ENCODE measurements at regions not wholly inside any gene's neighbourhood (a gene's known extent, or its start where the extent isn't known, plus 50 kb on each side); places are given as distances from the start of the nearest gene placed in this dataset.

DNA sequence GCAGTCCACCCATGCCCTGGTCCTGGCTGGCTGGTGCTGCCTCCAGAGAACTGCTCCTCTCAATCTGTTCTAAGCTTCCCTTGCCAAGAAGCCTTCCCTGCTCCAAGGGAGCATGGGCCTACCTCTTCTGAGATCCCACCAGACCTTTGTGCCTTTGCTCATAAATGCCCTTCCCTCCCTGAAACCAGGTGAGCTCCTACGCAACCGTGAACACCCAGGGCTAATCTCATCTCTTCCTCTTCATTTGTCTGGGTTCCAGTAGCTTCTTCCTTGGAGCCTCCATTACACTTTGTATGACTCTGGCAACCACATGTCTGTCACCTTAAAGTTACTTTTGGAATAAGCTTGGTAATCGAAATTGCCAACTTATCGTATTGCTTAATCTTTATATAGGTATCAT is 270.6 kb downstream of the PBX3 start:
- no peak overlapping the region for H3K27ac ChIP-seq (ENCODE audit: low read depth)
- no peaks in the 10 kb centered on the region for H3K4me1 ChIP-seq (ENCODE audit: insufficient read depth)
- 97% methylated on average over 4 of the region's 4 CpGs for WGBS
- H3K36me3 ChIP-seq (ENCODE audit: insufficient read depth): no peaks in the 10 kb centered on the region
- no peak overlapping the region for H3K4me3 ChIP-seq (ENCODE audit: low read depth, low read length)
- DNase-seq (ENCODE audit: extremely low spot score): no peak

DNA sequence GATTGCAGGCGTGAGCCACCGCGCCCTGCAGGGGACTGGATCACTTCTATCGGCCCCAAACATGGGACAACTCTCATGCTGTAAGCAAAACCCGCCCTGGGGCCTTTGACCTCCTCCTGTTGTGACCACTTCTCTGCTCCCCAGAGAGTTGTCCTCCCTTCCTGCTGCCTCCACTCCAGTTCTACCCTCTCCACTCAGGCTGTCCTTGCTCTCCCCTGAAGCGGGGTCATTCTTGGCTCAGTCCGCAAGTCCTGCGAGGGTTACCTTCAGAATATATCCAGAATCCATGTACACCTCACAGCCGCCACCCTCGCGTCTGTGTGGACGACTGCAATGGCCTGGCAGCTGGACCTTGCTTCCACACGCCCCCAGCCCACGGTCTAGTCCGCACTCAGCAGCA is 273.7 kb downstream of the PBX3 start:
- no peak overlapping the region for H3K4me3 ChIP-seq (ENCODE audit: low read depth, low read length)
- no peaks in the 10 kb centered on the region for H3K36me3 ChIP-seq (ENCODE audit: insufficient read depth)
- no peak for DNase-seq (ENCODE audit: extremely low spot score)
- no peaks in the 10 kb centered on the region for H3K4me1 ChIP-seq (ENCODE audit: insufficient read depth)
- 92% methylated on average over 15 of the region's 15 CpGs for whole genome bisulfite sequencing
- no peak overlapping the region for H3K27ac ChIP-seq (ENCODE audit: low read depth)

DNA sequence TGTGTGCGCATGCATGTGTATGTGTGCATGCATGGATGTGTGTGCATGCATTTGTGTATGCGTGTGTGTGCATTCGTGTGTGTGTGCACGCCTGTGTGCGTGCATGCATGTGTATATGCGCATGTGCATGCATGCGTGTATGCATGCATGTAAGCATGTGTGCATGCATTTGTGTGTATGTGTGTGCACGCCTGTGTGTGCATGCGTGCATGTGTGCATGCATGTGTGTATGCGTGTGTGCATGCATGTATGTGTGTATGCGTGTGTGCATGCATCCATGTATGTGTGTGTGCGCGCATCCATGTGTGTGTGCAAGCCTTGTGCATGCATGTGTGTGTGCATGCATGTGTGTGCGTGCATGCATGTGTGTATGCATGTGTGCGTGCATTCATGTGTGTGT is 276.8 kb downstream of the PBX3 start:
- Histone ChIP-seq H3K36me3 (ENCODE audit: insufficient read depth) (no peaks in the 10 kb centered on the region), H3K4me1 (ENCODE audit: insufficient read depth) (no peaks in the 10 kb centered on the region), H3K27ac (ENCODE audit: low read depth) (no peak overlapping the region), H3K4me3 (ENCODE audit: low read depth, low read length) (no peak overlapping the region)
- DNase-seq (ENCODE audit: extremely low spot score): no peak
- WGBS: 98% methylated on average over 15 of the region's 15 CpGs

DNA sequence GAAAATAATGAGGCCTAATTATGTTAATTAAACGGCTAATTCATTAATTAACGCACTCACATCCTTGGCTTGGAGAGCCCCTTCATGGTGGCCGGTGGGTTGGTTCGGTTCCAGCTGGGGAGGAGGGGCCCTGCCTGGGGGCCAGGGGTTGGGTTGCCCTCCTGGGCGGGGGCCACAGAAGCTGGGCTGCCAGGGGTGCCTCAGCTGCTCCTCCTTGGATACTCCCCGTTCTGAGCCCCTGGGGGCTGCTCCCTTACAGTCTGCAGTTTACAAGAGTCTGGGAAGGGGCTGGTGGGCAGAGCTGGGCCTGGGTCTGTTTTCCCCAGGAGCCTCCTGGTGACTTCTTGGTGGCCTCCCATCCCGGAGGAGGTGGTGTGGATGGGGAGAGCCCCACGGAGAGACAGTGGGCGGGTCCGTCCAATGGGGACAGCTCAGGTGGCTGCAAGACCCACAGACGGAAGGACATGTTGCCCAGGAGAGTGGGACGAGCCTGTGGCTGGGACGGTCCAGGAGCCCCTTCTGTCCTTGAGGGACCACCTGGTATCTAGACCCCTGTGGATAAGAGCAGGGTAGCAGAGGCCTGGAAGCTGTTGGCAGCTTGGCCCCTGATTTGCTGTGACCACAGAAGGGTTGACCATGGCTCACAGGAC is 277.5 kb downstream of the PBX3 start:
- no peak for DNase-seq (ENCODE audit: extremely low spot score)
- Histone ChIP-seq H3K36me3 (ENCODE audit: insufficient read depth) (no peaks in the 10 kb centered on the region), H3K27ac (ENCODE audit: low read depth) (no peak overlapping the region), H3K4me1 (ENCODE audit: insufficient read depth) (no peaks in the 10 kb centered on the region), H3K4me3 (ENCODE audit: low read depth, low read length) (no peak overlapping the region)
- 81% methylated on average over 13 of the region's 13 CpGs for WGBS

DNA sequence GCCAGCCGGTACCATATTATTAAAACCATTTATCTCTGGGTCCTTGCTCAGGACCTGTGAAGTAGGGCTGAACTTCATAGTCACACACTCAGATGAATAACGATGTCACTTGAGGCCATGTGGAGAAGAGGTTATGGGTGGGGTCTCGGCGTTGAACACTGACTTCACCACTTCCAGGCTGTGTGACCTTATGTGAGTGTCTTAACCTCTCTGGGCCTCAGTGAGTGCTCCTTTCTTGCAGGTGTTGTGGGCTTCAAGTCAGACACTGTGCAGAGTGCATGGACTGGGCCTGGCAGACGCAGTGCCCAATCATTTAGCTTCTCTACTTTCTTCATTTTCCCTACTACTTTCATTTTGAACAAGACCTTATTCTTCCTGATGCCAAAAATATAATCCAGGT is 278.8 kb downstream of the PBX3 start:
- Histone ChIP-seq H3K27ac (ENCODE audit: low read depth) (no peak overlapping the region), H3K4me3 (ENCODE audit: low read depth, low read length) (no peak overlapping the region), H3K4me1 (ENCODE audit: insufficient read depth) (no peaks in the 10 kb centered on the region), H3K36me3 (ENCODE audit: insufficient read depth) (no peaks in the 10 kb centered on the region)
- DNase-seq (ENCODE audit: extremely low spot score): no peak
- WGBS: 83% methylated on average over 5 of the region's 5 CpGs

DNA sequence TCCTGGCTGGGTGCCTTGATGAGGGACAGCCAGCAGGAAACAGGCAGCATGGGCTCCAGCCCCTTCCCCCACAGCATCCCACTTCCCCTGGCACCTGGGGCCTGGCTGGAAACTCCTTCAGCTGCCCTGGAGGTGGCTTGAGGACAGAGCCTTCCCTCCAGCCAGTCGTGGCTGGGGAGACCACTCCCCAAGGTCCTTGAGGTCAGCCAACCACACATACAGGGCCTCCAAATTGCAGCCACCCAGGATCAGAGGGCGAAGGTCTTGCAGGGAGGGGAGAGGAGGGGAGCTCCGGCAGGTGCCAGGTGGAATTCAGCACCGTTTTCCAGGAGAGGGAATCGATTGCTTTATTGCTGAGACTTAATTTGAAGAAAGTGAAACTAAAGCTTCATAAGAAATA is 280.4 kb downstream of the PBX3 start:
- Histone ChIP-seq H3K27ac (ENCODE audit: low read depth) (no peak overlapping the region), H3K4me3 (ENCODE audit: low read depth, low read length) (no peak overlapping the region), H3K36me3 (ENCODE audit: insufficient read depth) (no peaks in the 10 kb centered on the region), H3K4me1 (ENCODE audit: insufficient read depth) (no peaks in the 10 kb centered on the region)
- DNase-seq (ENCODE audit: extremely low spot score): no peak
- WGBS: 69% methylated on average over 5 of the region's 5 CpGs

DNA sequence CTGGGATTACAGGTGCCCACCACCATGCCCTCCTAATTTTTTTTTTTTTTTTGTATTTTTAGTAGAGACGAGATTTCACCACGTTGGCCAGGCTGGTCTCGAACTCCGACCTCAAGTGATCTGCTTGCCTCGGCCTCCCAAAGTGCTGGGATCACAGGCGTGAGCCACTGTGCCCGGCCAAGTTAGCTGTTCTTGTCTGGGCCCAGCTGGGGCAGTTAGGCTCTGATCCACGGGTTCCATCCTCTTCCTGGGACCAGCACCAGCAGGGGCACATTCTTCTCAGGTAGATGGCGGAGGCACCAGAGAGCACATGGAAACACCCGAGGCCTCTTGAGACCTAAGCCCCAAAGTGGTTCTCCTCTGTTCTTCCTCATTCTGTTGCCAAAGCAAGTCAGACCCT is 281.6 kb downstream of the PBX3 start:
- Histone ChIP-seq H3K4me1 (ENCODE audit: insufficient read depth) (no peaks in the 10 kb centered on the region), H3K4me3 (ENCODE audit: low read depth, low read length) (no peak overlapping the region), H3K36me3 (ENCODE audit: insufficient read depth) (no peaks in the 10 kb centered on the region), H3K27ac (ENCODE audit: low read depth) (no peak overlapping the region)
- WGBS: 93% methylated on average over 10 of the region's 10 CpGs
- DNase-seq (ENCODE audit: extremely low spot score): no peak

DNA sequence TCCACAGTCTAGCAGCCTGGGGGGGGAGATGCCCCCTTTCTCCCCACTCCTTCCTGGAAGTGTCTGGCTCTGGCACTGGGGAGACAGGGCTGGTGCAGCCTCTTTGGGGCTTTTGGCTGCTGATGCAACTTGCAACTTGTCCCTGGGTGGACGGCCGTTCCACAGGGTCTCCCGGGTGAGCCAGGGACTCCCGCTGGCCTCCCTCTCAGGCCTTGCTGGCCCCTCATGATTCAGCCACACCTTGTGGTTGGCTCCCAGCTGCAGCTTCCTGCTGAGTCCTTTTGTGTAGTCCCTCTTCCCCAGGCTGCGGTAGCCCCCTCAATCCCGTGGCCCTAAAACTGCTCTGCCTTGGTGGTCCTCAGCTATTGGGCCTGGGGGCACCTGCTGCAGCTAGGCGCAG is 283.5 kb downstream of the PBX3 start:
- Histone ChIP-seq H3K4me3 (ENCODE audit: low read depth, low read length) (no peak overlapping the region), H3K4me1 (ENCODE audit: insufficient read depth) (no peaks in the 10 kb centered on the region), H3K27ac (ENCODE audit: low read depth) (no peak overlapping the region), H3K36me3 (ENCODE audit: insufficient read depth) (no peaks in the 10 kb centered on the region)
- WGBS: 76% methylated on average over 7 of the region's 7 CpGs
- DNase-seq (ENCODE audit: extremely low spot score): no peak

DNA sequence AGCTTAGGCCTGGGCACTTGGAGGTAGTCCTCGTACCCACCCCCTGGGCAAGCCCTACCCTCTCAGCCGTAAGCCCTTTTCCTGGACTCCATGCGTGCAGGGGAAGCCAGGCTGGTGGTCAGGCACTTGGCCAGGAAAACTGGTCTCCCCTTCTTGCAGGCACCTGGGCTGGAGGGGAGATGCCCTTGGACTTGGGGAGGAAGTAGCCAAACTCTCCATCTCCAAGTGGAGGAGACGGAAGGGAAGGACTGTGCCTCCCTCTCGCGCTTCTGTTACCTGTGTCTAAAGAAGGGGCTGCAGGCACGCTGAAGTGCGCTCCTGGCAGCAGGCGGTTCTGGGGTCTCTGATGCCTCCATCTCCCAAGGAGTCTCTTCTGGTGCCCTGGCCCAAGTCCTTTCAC is 283.9 kb downstream of the PBX3 start:
- Histone ChIP-seq H3K36me3 (ENCODE audit: insufficient read depth) (no peaks in the 10 kb centered on the region), H3K27ac (ENCODE audit: low read depth) (no peak overlapping the region), H3K4me3 (ENCODE audit: low read depth, low read length) (no peak overlapping the region), H3K4me1 (ENCODE audit: insufficient read depth) (no peaks in the 10 kb centered on the region)
- DNase-seq (ENCODE audit: extremely low spot score): no peak
- WGBS: 86% methylated on average over 9 of the region's 9 CpGs

DNA sequence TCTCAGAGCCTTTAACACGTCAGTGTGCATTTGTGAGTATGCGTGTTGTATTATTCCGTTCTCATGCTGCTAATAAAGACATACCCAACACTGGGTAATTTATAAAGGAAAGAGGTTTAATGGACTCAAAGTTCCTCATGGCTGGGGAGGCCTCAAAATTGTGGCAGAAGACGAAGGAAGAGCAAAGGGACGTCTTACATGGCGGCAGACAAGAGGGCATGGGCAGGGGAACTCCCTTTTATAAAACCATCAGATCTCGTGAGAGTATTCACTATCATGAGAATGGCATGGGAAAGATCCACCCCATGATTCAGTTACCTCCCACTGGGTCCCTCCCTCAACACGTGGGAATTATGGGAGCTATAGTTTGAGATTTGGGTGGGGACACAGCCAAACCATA is 285.0 kb downstream of the PBX3 start:
- 85% methylated on average over 8 of the region's 8 CpGs for WGBS
- no peaks in the 10 kb centered on the region for H3K36me3 ChIP-seq (ENCODE audit: insufficient read depth)
- no peaks in the 10 kb centered on the region for H3K4me1 ChIP-seq (ENCODE audit: insufficient read depth)
- DNase-seq (ENCODE audit: extremely low spot score): no peak
- no peak overlapping the region for H3K27ac ChIP-seq (ENCODE audit: low read depth)
- H3K4me3 ChIP-seq (ENCODE audit: low read depth, low read length): no peak overlapping the region

DNA sequence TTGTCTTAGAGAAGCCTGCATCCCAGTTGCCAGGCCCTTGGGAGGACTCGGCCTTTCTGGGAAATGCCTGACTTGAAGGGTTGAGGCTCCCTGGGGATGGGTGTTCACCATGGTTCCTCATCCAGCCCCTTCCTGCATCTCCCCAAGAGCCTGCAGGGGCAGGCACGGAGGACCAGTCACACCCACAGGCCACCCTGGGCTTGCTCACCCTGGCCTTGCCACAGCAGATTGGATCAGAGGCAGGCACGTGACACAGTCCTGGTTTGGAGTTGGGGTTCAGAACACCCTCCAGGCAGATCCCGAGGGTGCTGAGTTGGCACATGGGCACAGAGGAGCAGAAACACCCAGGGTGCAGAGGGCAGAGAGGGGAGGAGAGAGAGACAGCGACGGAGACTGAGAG is 286.1 kb downstream of the PBX3 start:
- 76% methylated on average over 6 of the region's 6 CpGs for WGBS
- DNase-seq (ENCODE audit: extremely low spot score): no peak
- Histone ChIP-seq H3K4me1 (ENCODE audit: insufficient read depth) (no peaks in the 10 kb centered on the region), H3K4me3 (ENCODE audit: low read depth, low read length) (no peak overlapping the region), H3K27ac (ENCODE audit: low read depth) (no peak overlapping the region), H3K36me3 (ENCODE audit: insufficient read depth) (no peaks in the 10 kb centered on the region)

DNA sequence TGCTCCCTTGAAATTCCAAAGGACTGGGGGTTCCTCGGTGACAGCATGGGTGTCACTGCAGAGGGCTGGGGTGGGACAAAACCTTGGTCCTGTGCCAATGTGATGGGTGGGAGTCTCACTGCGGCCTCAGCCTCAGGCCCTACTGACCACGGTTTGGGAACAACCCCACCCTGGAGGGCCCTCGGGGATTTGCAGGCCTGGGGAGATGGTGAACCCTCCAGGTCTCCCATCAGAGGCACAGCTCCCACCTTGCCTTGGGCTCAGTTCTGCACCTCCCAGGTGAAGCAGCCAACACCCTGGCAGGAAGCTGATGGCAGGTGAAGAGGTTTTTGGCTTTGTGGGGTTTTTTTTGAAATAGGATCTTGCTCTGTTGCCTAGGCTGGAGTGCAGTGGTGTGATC is 286.8 kb downstream of the PBX3 start:
- DNase-seq (ENCODE audit: extremely low spot score): no peak
- no peak overlapping the region for H3K27ac ChIP-seq (ENCODE audit: low read depth)
- H3K4me3 ChIP-seq (ENCODE audit: low read depth, low read length): no peak overlapping the region
- 86% methylated on average over 4 of the region's 4 CpGs for WGBS
- H3K36me3 ChIP-seq (ENCODE audit: insufficient read depth): no peaks in the 10 kb centered on the region
- H3K4me1 ChIP-seq (ENCODE audit: insufficient read depth): no peaks in the 10 kb centered on the region

DNA sequence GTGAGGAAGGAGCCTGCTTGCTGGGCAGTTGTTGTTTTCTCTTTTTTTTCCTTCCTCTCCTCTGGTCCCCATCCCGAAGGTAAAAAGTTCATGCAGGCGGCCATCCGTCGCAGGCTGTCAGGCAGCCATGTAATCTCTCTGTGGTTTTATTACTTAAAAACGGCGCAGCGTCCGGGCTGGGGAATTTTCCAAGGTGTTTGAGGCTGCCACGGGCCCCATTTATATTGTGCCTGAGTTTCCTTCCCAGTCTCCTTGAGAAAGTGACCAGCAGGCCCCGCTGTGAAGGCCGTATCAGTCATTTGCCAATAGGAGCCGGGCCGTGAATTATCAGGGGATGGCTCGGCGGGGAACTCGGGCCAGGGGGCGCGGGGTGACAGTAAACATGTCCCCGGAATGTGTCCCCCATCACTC is 289.7 kb downstream of the PBX3 start:
- no peak overlapping the region for H3K4me3 ChIP-seq (ENCODE audit: low read depth, low read length)
- WGBS: 17% methylated on average over 19 of the region's 19 CpGs
- H3K4me1 ChIP-seq (ENCODE audit: insufficient read depth): no peaks in the 10 kb centered on the region
- H3K36me3 ChIP-seq (ENCODE audit: insufficient read depth): no peaks in the 10 kb centered on the region
- H3K27ac ChIP-seq (ENCODE audit: low read depth): no peak overlapping the region
- no peak for DNase-seq (ENCODE audit: extremely low spot score)

DNA sequence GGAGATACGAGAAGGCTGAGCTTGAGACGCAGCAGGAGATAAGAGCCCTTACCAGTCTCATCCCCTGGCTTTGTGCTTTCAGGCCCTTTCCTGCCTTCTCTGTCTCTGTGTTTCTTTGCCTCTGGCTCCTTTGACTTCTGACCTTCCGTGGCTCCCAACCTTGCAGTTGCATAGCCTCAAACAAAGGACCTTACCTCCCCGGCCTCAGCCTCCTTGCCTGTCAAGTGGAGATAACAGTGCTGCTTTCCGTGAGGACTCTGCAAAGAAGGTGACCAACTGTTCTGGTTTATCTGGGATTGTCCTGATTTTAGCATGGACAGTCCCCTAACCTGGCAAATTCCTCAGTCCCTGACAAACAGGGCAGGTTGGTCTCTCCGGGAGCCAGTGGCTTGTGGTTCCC is 287.8 kb upstream of the MVB12B start:
- 88% methylated on average over 6 of the region's 6 CpGs for WGBS

DNA sequence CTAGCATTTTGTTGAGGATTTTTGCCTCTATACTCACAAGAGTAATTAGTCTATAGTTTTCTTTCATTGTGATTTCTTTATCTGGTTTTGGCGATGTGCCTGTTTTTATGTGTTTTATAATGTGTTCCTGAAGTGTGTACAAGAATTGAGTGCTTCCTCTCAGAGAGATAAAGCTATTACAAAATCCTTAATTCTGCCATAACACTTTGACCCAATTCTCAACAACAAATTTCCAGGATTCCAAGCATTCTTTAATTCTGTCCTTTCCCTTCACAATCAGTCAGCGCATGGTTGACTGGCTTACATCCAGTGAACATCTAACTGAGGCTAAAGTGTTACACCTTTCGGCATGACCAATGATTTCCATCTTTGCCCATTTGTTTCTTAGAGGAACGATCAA is 282.9 kb upstream of the MVB12B start:
- Histone ChIP-seq H3K4me1 (ENCODE audit: insufficient read depth) (no peaks in the 10 kb centered on the region), H3K4me3 (ENCODE audit: low read depth, low read length) (no peak overlapping the region), H3K27ac (ENCODE audit: low read depth) (no peak overlapping the region), H3K36me3 (ENCODE audit: insufficient read depth) (no peaks in the 10 kb centered on the region)
- no peak for DNase-seq (ENCODE audit: extremely low spot score)
- 47% methylated on average over 4 of the region's 4 CpGs for WGBS

More for the DNA sequence above, 287.8 kb upstream of the MVB12B start:
- no peak for DNase-seq (ENCODE audit: extremely low spot score)
- no peaks in the 10 kb centered on the region for H3K4me1 ChIP-seq (ENCODE audit: insufficient read depth)
- H3K4me3 ChIP-seq (ENCODE audit: low read depth, low read length): no peak overlapping the region
- H3K27ac ChIP-seq (ENCODE audit: low read depth): no peak overlapping the region
- no peaks in the 10 kb centered on the region for H3K36me3 ChIP-seq (ENCODE audit: insufficient read depth)
